Rectal smooth muscle tissue (tissue), 1 donor: ENCODE measurements at regions not wholly inside any gene's neighbourhood (a gene's known extent, or its start where the extent isn't known, plus 50 kb on each side); places are given as distances from the start of the nearest gene placed in this dataset.

Experiments used
- H3K27ac ChIP-seq: one replicate; pipeline ENCODE4 v1.7.0; 2013; ENCODE audit warnings: low read depth, low read length, inconsistent platforms
- H3K27me3 ChIP-seq: one replicate; pipeline ENCODE4 v1.7.0; 2013; ENCODE audit warnings: low read length; ENCODE audit not compliant: control insufficient read depth, insufficient read depth
- H3K36me3 ChIP-seq: one replicate; pipeline ENCODE4 v1.7.0; 2013; ENCODE audit warnings: low read length; ENCODE audit not compliant: control insufficient read depth, insufficient read depth
- H3K4me1 ChIP-seq: one replicate; pipeline ENCODE4 v1.7.0; 2013; ENCODE audit warnings: low read length; ENCODE audit not compliant: control insufficient read depth, insufficient read depth
- H3K4me3 ChIP-seq: one replicate; pipeline ENCODE4 v1.7.0; 2013; ENCODE audit warnings: low read length
- H3K9ac ChIP-seq: one replicate; pipeline ENCODE4 v1.7.0; 2013; ENCODE audit warnings: low read length

- Histone ChIP-seq H3K9ac (no peak overlapping the region), H3K4me1 (no peaks in the 10 kb centered on the region), H3K27me3 (no peaks in the 10 kb centered on the region), H3K4me3 (no peak overlapping the region), H3K27ac (no peak overlapping the region), H3K36me3 (no peaks in the 10 kb centered on the region)
These were observed 164.8 kb upstream of the VEGFC start for GRCh38 chr4:176957353-176958118.

- Histone ChIP-seq H3K9ac (no peak overlapping the region), H3K36me3 (no peaks in the 10 kb centered on the region), H3K27ac (no peak overlapping the region), H3K27me3 (no peaks in the 10 kb centered on the region), H3K4me3 (no peak overlapping the region), H3K4me1 (no peaks in the 10 kb centered on the region)
These were observed 167.3 kb upstream of the VEGFC start for GRCh38 chr4:176959980-176960379.

- no peak overlapping the region for H3K9ac ChIP-seq
- H3K27ac ChIP-seq = no peak overlapping the region
- no peak overlapping the region for H3K4me3 ChIP-seq
- no peaks in the 10 kb centered on the region for H3K27me3 ChIP-seq
- H3K36me3 ChIP-seq = no peaks in the 10 kb centered on the region
- H3K4me1 ChIP-seq = no peaks in the 10 kb centered on the region
These were observed 170.4 kb upstream of the VEGFC start for GRCh38 chr4:176963121-176963520.

GRCh38 chr4:176964116-176964691 lies 171.5 kb upstream of the VEGFC start:
- Histone ChIP-seq H3K36me3 (no peaks in the 10 kb centered on the region), H3K4me1 (no peaks in the 10 kb centered on the region), H3K27ac (no peak overlapping the region), H3K9ac (no peak overlapping the region), H3K4me3 (no peak overlapping the region), H3K27me3 (no peaks in the 10 kb centered on the region)

- Histone ChIP-seq H3K27ac (no peak overlapping the region), H3K36me3 (no peaks in the 10 kb centered on the region), H3K9ac (no peak overlapping the region), H3K4me3 (no peak overlapping the region), H3K4me1 (no peaks in the 10 kb centered on the region), H3K27me3 (no peaks in the 10 kb centered on the region)
These were observed 174.9 kb upstream of the VEGFC start for GRCh38 chr4:176967586-176967985.

GRCh38 chr4:176968094-176968493 lies 175.4 kb upstream of the VEGFC start:
- H3K27ac ChIP-seq = no peak overlapping the region
- H3K36me3 ChIP-seq = no peaks in the 10 kb centered on the region
- H3K4me1 ChIP-seq = no peaks in the 10 kb centered on the region
- H3K4me3 ChIP-seq = no peak overlapping the region
- no peaks in the 10 kb centered on the region for H3K27me3 ChIP-seq
- no peak overlapping the region for H3K9ac ChIP-seq

- no peak overlapping the region for H3K27ac ChIP-seq
- H3K36me3 ChIP-seq = no peaks in the 10 kb centered on the region
These were observed 176.3 kb upstream of the VEGFC start for GRCh38 chr4:176969011-176969410.

GRCh38 chr4:176970853-176971252 lies 178.1 kb upstream of the VEGFC start:
- no peak overlapping the region for H3K27ac ChIP-seq
- no peaks in the 10 kb centered on the region for H3K27me3 ChIP-seq
- no peak overlapping the region for H3K9ac ChIP-seq
- H3K4me3 ChIP-seq = no peak overlapping the region
- H3K4me1 ChIP-seq = no peaks in the 10 kb centered on the region
- H3K36me3 ChIP-seq = no peaks in the 10 kb centered on the region

More at GRCh38 chr4:176969011-176969410, 176.3 kb upstream of the VEGFC start:
- Histone ChIP-seq H3K4me3 (no peak overlapping the region), H3K9ac (no peak overlapping the region), H3K4me1 (no peaks in the 10 kb centered on the region), H3K27me3 (no peaks in the 10 kb centered on the region)

- Histone ChIP-seq H3K4me1 (no peaks in the 10 kb centered on the region), H3K9ac (no peak overlapping the region), H3K4me3 (no peak overlapping the region), H3K27ac (no peak overlapping the region), H3K36me3 (no peaks in the 10 kb centered on the region), H3K27me3 (no peaks in the 10 kb centered on the region)
These were observed 178.9 kb upstream of the VEGFC start for GRCh38 chr4:176971576-176972115.

- H3K4me1 ChIP-seq = no peaks in the 10 kb centered on the region
These were observed 186.7 kb upstream of the VEGFC start for GRCh38 chr4:176979416-176979815.

GRCh38 chr4:176981074-176981473 lies 188.4 kb upstream of the VEGFC start:
- Histone ChIP-seq H3K27ac (no peak overlapping the region), H3K9ac (no peak overlapping the region), H3K4me3 (no peak overlapping the region), H3K36me3 (no peaks in the 10 kb centered on the region), H3K4me1 (no peaks in the 10 kb centered on the region), H3K27me3 (no peaks in the 10 kb centered on the region)

More at GRCh38 chr4:176979416-176979815, 186.7 kb upstream of the VEGFC start:
- H3K4me3 ChIP-seq = no peak overlapping the region
- no peaks in the 10 kb centered on the region for H3K36me3 ChIP-seq
- H3K27me3 ChIP-seq = no peaks in the 10 kb centered on the region
- H3K27ac ChIP-seq = no peak overlapping the region
- H3K9ac ChIP-seq = no peak overlapping the region

- H3K4me1 ChIP-seq = no peaks in the 10 kb centered on the region
- H3K36me3 ChIP-seq = no peaks in the 10 kb centered on the region
- H3K27me3 ChIP-seq = no peaks in the 10 kb centered on the region
- no peak overlapping the region for H3K4me3 ChIP-seq
- H3K27ac ChIP-seq = no peak overlapping the region
- no peak overlapping the region for H3K9ac ChIP-seq
These were observed 188.8 kb upstream of the VEGFC start for GRCh38 chr4:176981551-176981950.

GRCh38 chr4:176988226-176988625 lies 195.5 kb upstream of the VEGFC start:
- no peaks in the 10 kb centered on the region for H3K36me3 ChIP-seq
- no peaks in the 10 kb centered on the region for H3K27me3 ChIP-seq
- H3K4me3 ChIP-seq = no peak overlapping the region
- H3K9ac ChIP-seq = no peak overlapping the region
- H3K27ac ChIP-seq = no peak overlapping the region
- H3K4me1 ChIP-seq = no peaks in the 10 kb centered on the region
